GM12878 (cell line): ENCODE measurements at regions not wholly inside any gene's neighbourhood (a gene's known extent, or its start where the extent isn't known, plus 50 kb on each side); places are given as distances from the start of the nearest gene placed in this dataset.

Experiments
- ATAC-seq: fragments of 200-7000 bp; cut with Tn5 transposase; 3 replicates; pipeline ENCODE4 v1.9.1; 2020; ENCODE audit warnings: mild to moderate bottlenecking, moderate library complexity
- BruUV-seq: library from RNA; stranded (reverse); fragments of 400-500 nt; replicated peaks from 2 replicates; lab custom pipeline; 2021; lab: Mats Ljungman, UMichigan
- CTCF ChIA-PET: fragments of 300-600 bp; sonication (Branson Sonifier 250); formaldehyde crosslinking; extraction: SDS; loops from one replicate; lab custom pipeline; 2021; ENCODE audit warnings: inconsistent platforms; lab: Yijun Ruan, JAX
- POLR2A ChIA-PET: fragments of 350-600 bp; formaldehyde crosslinking; extraction: SDS; loops from one replicate; lab custom pipeline; 2021; ENCODE audit warnings: inconsistent platforms; lab: Charles Lee
- RAD21 ChIA-PET: fragments of 300-600 bp; sonication (Branson Sonifier 250); formaldehyde crosslinking; loops from one replicate; lab custom pipeline; 2023; ENCODE audit warnings: antibody characterized with exemption; ENCODE audit not compliant: unreplicated experiment; lab: Charles Lee
- SMC1A ChIA-PET: fragments of 300-600 bp; sonication (Branson Sonifier 250); formaldehyde crosslinking; loops from one replicate; lab custom pipeline; 2023; ENCODE audit not compliant: unreplicated experiment, uncharacterized antibody; lab: Charles Lee
- DNase-seq: peaks from one replicate; pipeline ENCODE4 v3.0.0-alpha.2; 2011; ENCODE audit warnings: low read depth, low spot score
- FAIRE-seq: peaks from 3 replicates; lab custom pipeline; 2011; peaks lifted over from hg19 to GRCh38; lab: Jason Lieb, UNC
- H2AFZ ChIP-seq: 2 replicates; pipeline ENCODE4 v1.6.0; 2011; ENCODE audit warnings: low read depth, low read length, control low read depth; ENCODE audit not compliant: control insufficient read depth
- H3K27ac ChIP-seq: 2 replicates; pipeline ENCODE4 v1.5.1; 2011; ENCODE audit warnings: control low read depth; ENCODE audit not compliant: control insufficient read depth, insufficient read depth
- H3K27me3 ChIP-seq, 2 experiments: replicated peaks in 1 of 2; 2 replicates each; pipeline versions ENCODE4 v1.6.0 to v1.6.1; 2011; ENCODE audit warnings: low read length in 1 of 2; ENCODE audit not compliant: control insufficient read depth in 2 of 2, insufficient read depth in 2 of 2
- H3K36me3 ChIP-seq, 2 experiments: 2 replicates each; pipeline ENCODE4 v1.5.1; 2011; ENCODE audit warnings: low read length in 1 of 2; ENCODE audit not compliant: control insufficient read depth in 2 of 2, insufficient read depth in 2 of 2
- H3K4me1 ChIP-seq: 2 replicates; pipeline ENCODE4 v1.6.1; 2011; ENCODE audit warnings: mild to moderate bottlenecking, low read length, moderate library complexity, mixed read lengths; ENCODE audit not compliant: control insufficient read depth, insufficient read depth
- H3K4me2 ChIP-seq: 2 replicates; pipeline ENCODE4 v1.6.0; 2011; ENCODE audit warnings: control low read depth; ENCODE audit not compliant: control insufficient read depth, insufficient read depth
- H3K4me3 ChIP-seq: fragments of 200-600 bp; sonication (generic); 2 replicates; pipeline ENCODE4 v1.5.1; 2016
- H3K79me2 ChIP-seq: 2 replicates; pipeline ENCODE4 v1.6.0; 2011; ENCODE audit warnings: low read length; ENCODE audit not compliant: control insufficient read depth, insufficient read depth
- H3K9ac ChIP-seq: 2 replicates; pipeline ENCODE4 v1.8.0; 2011; ENCODE audit warnings: low read length, control low read depth, mixed read lengths; ENCODE audit not compliant: control insufficient read depth, insufficient read depth
- H3K9me3 ChIP-seq: replicated peaks from 3 replicates; pipeline ENCODE4 v1.5.1; 2011; ENCODE audit warnings: mild to moderate bottlenecking, low read length; ENCODE audit not compliant: control insufficient read depth, insufficient read depth
- H4K20me1 ChIP-seq: 2 replicates; pipeline ENCODE4 v1.6.0; 2011; ENCODE audit not compliant: control insufficient read depth, insufficient read depth
- ATF7 ChIP-seq: fragments of 450-650 bp; IDR thresholded peaks from 2 replicates; pipeline ENCODE4 v1.6.1; 2016; ENCODE audit warnings: low read depth, mild to moderate bottlenecking
- CREB1 ChIP-seq: IDR thresholded peaks from 2 replicates; pipeline ENCODE4 v1.6.1; 2012; ENCODE audit warnings: low read depth, mild to moderate bottlenecking, inconsistent platforms
- GATAD2B ChIP-seq: fragments of 450-650 bp; conservative IDR thresholded peaks from 2 replicates; pipeline ENCODE4 v1.6.1; 2017; ENCODE audit warnings: low read depth, mild to moderate bottlenecking, moderate library complexity
- LARP7 ChIP-seq: fragments of 450-650 bp; IDR thresholded peaks from 2 replicates; pipeline ENCODE4 v1.6.1; 2017; ENCODE audit warnings: mild to moderate bottlenecking
- NR2F1 ChIP-seq: fragments of 450-650 bp; conservative IDR thresholded peaks from 2 replicates; pipeline ENCODE4 v1.6.1; 2017; ENCODE audit warnings: mild to moderate bottlenecking
- POLR2AphosphoS5 ChIP-seq: IDR thresholded peaks from 2 replicates; pipeline ENCODE4 v1.6.1; 2011; ENCODE audit warnings: mild to moderate bottlenecking, low read length, inconsistent platforms
- RCOR1 ChIP-seq: conservative IDR thresholded peaks from 2 replicates; pipeline ENCODE4 v1.6.1; 2012; ENCODE audit warnings: low read depth, low read length, improper control_type of control experiment
- RUNX3 ChIP-seq: IDR thresholded peaks from 2 replicates; pipeline ENCODE4 v1.6.1; 2012; ENCODE audit warnings: low read length, inconsistent platforms
- SRF ChIP-seq, 2 experiments: IDR thresholded peaks; 2 replicates each; pipeline ENCODE4 v1.6.1; 2011; ENCODE audit warnings: low read depth in 2 of 2, low read length in 2 of 2, mild to moderate bottlenecking in 1 of 2, moderate library complexity in 1 of 2
- WGBS: methylation state at CpG from one replicate; pipeline ENCODE4 v1.1.6; 2016; ENCODE audit warnings: low lambda C conversion rate; ENCODE audit not compliant: insufficient replicate concordance, insufficient coverage; ENCODE audit errors: missing lambda C conversion rate; 5-methylcytosine and 5-hydroxymethylcytosine counted together
- in situ Hi-C: fragments of 300-500 bp; cut with MboI; formaldehyde crosslinking; loops from 9 replicates; pipeline ENCODE4 v1.14.3; 2018; ENCODE audit warnings: mixed read lengths
- intact Hi-C: fragments of 100-400 bp; cut with micrococcal nuclease; formaldehyde crosslinking; loops from one replicate; pipeline ENCODE4 v1.14.2; 2022; ENCODE audit not compliant: unreplicated experiment
- TF ChIP-seq, protein P1 (sequence below): fragments of 450-650 bp; formaldehyde crosslinking; IDR thresholded peaks from 2 replicates; pipeline ENCODE4 v1.5.0; 2022; ENCODE audit warnings: mild to moderate bottlenecking, missing genetic modification characterization
- TF ChIP-seq, protein P2 (sequence below): fragments of 450-650 bp; IDR thresholded peaks from 2 replicates; pipeline ENCODE4 v1.6.1; 2017; ENCODE audit warnings: antibody characterized with exemption, mild to moderate bottlenecking, moderate library complexity
- TF ChIP-seq, protein P3 (sequence below): fragments of 450-650 bp; IDR thresholded peaks from 2 replicates; pipeline ENCODE4 v1.6.1; 2016; ENCODE audit warnings: mild to moderate bottlenecking, moderate library complexity, borderline replicate concordance
- TF ChIP-seq, protein P4 (sequence below): fragments of 450-650 bp; IDR thresholded peaks from 2 replicates; pipeline ENCODE4 v1.6.1; 2016; ENCODE audit warnings: mild to moderate bottlenecking

DNA sequence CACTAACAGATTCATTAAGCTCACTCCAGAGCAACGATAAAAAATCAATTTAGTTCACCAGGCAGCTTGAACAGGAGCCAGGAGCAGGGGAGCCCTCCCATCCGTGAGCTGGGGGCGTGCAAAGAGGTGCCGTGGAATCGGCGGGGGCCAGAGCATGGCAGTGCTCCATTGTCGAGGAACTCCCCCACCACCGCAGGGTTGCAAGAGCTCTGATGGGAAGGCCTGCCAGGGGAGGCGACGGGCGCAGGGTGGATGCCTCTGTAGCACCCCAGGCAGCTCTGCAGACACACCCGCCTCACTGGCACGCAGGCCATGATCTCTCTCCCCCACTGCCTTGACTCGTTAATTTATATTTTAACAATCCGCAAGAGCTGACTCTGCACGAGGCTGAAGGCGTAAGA lies 433.2 kb downstream of the MIAT start (continued):
- TF ChIP-seq, protein P1, sequence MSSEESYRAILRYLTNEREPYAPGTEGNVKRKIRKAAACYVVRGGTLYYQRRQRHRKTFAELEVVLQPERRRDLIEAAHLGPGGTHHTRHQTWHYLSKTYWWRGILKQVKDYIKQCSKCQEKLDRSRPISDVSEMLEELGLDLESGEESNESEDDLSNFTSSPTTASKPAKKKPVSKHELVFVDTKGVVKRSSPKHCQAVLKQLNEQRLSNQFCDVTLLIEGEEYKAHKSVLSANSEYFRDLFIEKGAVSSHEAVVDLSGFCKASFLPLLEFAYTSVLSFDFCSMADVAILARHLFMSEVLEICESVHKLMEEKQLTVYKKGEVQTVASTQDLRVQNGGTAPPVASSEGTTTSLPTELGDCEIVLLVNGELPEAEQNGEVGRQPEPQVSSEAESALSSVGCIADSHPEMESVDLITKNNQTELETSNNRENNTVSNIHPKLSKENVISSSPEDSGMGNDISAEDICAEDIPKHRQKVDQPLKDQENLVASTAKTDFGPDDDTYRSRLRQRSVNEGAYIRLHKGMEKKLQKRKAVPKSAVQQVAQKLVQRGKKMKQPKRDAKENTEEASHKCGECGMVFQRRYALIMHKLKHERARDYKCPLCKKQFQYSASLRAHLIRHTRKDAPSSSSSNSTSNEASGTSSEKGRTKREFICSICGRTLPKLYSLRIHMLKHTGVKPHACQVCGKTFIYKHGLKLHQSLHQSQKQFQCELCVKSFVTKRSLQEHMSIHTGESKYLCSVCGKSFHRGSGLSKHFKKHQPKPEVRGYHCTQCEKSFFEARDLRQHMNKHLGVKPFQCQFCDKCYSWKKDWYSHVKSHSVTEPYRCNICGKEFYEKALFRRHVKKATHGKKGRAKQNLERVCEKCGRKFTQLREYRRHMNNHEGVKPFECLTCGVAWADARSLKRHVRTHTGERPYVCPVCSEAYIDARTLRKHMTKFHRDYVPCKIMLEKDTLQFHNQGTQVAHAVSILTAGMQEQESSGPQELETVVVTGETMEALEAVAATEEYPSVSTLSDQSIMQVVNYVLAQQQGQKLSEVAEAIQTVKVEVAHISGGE (CRISPR knock-in tag), result no peak
- no peak for TF ChIP-seq RCOR1
- no peak for TF ChIP-seq LARP7
- TF ChIP-seq CREB1, result no peak

DNA sequence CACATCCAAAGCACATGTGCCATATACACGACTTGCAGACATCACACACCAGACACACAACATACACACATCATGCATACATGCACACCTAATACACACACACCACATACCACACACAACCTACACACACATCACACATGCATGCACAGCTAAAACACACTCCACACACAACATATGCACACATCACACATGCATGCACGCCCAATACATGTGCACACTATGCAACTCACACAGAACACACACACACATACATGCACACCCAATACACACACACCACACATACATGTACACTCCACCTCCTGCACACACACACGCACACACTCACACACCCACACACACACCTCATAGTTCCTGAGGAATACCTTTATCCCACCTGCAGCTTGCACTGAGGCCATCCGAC lies 436.0 kb downstream of the MIAT start:
- H2AFZ ChIP-seq, result no peak overlapping the region
- DNase-seq (no peak), ATAC-seq (no peak), FAIRE-seq (no peak)
- no peaks in the 10 kb centered on the region for H3K9me3 ChIP-seq
- no peaks in the 10 kb centered on the region for H3K4me1 ChIP-seq
- H3K27ac ChIP-seq, result no peak overlapping the region
- H3K79me2 ChIP-seq, result no peaks in the 10 kb centered on the region
- no peak overlapping the region for H3K9ac ChIP-seq
- H3K36me3 ChIP-seq, result no peaks in the 10 kb centered on the region
- H3K4me3 ChIP-seq, result no peak overlapping the region
- ChIA-PET SMC1A (no interaction called here), CTCF (no interaction called here), RAD21 (no interaction called here), POLR2A (no interaction called here)
- no peaks in the 10 kb centered on the region for H3K27me3 ChIP-seq
- in situ Hi-C loops, result no loop called here
- no TSS peak for BruUV-seq
- WGBS, result 37% methylated on average over 4 of the region's 4 CpGs
- intact Hi-C loops, result no loop called here
- H3K4me2 ChIP-seq, result no peak overlapping the region
- H4K20me1 ChIP-seq, result no peaks in the 10 kb centered on the region
- TF ChIP-seq GATAD2B (no peak), RUNX3 (no peak), ATF7 (no peak), RCOR1 (no peak), NR2F1 (no peak), POLR2AphosphoS5 (no peak), SRF (IDR thresholded peaks at IDR 0.05; ENCODE audit: low read depth in 2 of 2, low read length in 2 of 2) (no peak)
- TF ChIP-seq, protein P2, sequence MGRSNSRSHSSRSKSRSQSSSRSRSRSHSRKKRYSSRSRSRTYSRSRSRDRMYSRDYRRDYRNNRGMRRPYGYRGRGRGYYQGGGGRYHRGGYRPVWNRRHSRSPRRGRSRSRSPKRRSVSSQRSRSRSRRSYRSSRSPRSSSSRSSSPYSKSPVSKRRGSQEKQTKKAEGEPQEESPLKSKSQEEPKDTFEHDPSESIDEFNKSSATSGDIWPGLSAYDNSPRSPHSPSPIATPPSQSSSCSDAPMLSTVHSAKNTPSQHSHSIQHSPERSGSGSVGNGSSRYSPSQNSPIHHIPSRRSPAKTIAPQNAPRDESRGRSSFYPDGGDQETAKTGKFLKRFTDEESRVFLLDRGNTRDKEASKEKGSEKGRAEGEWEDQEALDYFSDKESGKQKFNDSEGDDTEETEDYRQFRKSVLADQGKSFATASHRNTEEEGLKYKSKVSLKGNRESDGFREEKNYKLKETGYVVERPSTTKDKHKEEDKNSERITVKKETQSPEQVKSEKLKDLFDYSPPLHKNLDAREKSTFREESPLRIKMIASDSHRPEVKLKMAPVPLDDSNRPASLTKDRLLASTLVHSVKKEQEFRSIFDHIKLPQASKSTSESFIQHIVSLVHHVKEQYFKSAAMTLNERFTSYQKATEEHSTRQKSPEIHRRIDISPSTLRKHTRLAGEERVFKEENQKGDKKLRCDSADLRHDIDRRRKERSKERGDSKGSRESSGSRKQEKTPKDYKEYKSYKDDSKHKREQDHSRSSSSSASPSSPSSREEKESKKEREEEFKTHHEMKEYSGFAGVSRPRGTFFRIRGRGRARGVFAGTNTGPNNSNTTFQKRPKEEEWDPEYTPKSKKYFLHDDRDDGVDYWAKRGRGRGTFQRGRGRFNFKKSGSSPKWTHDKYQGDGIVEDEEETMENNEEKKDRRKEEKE, result no peak
- TF ChIP-seq, protein P3, sequence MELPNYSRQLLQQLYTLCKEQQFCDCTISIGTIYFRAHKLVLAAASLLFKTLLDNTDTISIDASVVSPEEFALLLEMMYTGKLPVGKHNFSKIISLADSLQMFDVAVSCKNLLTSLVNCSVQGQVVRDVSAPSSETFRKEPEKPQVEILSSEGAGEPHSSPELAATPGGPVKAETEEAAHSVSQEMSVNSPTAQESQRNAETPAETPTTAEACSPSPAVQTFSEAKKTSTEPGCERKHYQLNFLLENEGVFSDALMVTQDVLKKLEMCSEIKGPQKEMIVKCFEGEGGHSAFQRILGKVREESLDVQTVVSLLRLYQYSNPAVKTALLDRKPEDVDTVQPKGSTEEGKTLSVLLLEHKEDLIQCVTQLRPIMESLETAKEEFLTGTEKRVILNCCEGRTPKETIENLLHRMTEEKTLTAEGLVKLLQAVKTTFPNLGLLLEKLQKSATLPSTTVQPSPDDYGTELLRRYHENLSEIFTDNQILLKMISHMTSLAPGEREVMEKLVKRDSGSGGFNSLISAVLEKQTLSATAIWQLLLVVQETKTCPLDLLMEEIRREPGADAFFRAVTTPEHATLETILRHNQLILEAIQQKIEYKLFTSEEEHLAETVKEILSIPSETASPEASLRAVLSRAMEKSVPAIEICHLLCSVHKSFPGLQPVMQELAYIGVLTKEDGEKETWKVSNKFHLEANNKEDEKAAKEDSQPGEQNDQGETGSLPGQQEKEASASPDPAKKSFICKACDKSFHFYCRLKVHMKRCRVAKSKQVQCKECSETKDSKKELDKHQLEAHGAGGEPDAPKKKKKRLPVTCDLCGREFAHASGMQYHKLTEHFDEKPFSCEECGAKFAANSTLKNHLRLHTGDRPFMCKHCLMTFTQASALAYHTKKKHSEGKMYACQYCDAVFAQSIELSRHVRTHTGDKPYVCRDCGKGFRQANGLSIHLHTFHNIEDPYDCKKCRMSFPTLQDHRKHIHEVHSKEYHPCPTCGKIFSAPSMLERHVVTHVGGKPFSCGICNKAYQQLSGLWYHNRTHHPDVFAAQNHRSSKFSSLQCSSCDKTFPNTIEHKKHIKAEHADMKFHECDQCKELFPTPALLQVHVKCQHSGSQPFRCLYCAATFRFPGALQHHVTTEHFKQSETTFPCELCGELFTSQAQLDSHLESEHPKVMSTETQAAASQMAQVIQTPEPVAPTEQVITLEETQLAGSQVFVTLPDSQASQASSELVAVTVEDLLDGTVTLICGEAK, result no peak
- TF ChIP-seq, protein P4, sequence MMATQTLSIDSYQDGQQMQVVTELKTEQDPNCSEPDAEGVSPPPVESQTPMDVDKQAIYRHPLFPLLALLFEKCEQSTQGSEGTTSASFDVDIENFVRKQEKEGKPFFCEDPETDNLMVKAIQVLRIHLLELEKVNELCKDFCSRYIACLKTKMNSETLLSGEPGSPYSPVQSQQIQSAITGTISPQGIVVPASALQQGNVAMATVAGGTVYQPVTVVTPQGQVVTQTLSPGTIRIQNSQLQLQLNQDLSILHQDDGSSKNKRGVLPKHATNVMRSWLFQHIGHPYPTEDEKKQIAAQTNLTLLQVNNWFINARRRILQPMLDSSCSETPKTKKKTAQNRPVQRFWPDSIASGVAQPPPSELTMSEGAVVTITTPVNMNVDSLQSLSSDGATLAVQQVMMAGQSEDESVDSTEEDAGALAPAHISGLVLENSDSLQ, result no peak
